IMR-90 (cell line): ENCODE measurements at regions not wholly inside any gene's neighbourhood (a gene's known extent, or its start where the extent isn't known, plus 50 kb on each side); places are given as distances from the start of the nearest gene placed in this dataset.

ENCODE experiments used
- ATAC-seq: fragments of 200-7000 bp; cut with Tn5 transposase; 2 replicates; pipeline ENCODE4 v1.9.1; 2020; ENCODE audit warnings: low read depth, mild to moderate bottlenecking, moderate library complexity
- BruUV-seq: library from RNA; stranded (reverse); fragments of 400-500 nt; replicated peaks from 2 replicates; lab custom pipeline; 2021; lab: Mats Ljungman, UMichigan
- CTCF ChIA-PET: fragments of 300-600 bp; formaldehyde crosslinking; extraction: SDS; loops from one replicate; lab custom pipeline; 2021; ENCODE audit warnings: antibody characterized with exemption; lab: Yijun Ruan, JAX
- POLR2A ChIA-PET: fragments of 300-600 bp; sonication (Branson Sonifier 250); formaldehyde crosslinking; loops from one replicate; lab custom pipeline; 2022; ENCODE audit warnings: antibody characterized with exemption; ENCODE audit not compliant: unreplicated experiment; lab: Charles Lee
- DNase-seq: peaks from one replicate; pipeline ENCODE4 v3.0.0; 2013
- H2AFZ ChIP-seq: replicated peaks from 2 replicates; pipeline ENCODE3; 2013; ENCODE audit warnings: low read length, mild to moderate bottlenecking; ENCODE audit not compliant: poor library complexity
- H2AK5ac ChIP-seq: 2 replicates; pipeline ENCODE4 v1.6.1; 2013; ENCODE audit warnings: low read depth, low read length, inconsistent platforms
- H2AK9ac ChIP-seq: replicated peaks from 2 replicates; pipeline ENCODE3; 2013; ENCODE audit warnings: mild to moderate bottlenecking, low read depth, low read length, moderate library complexity; ENCODE audit not compliant: poor library complexity
- H2BK120ac ChIP-seq: 2 replicates; pipeline ENCODE4 v1.6.1; 2013; ENCODE audit warnings: low read depth, low read length, inconsistent platforms
- H2BK15ac ChIP-seq: 3 replicates; pipeline ENCODE4 v1.6.1; 2013; ENCODE audit warnings: low read depth, low read length, inconsistent platforms
- H2BK20ac ChIP-seq: 2 replicates; pipeline ENCODE4 v1.6.1; 2013; ENCODE audit warnings: low read depth, mild to moderate bottlenecking, inconsistent platforms, low read length, moderate library complexity
- H2BK5ac ChIP-seq: 2 replicates; pipeline ENCODE4 v1.6.1; 2013; ENCODE audit warnings: mild to moderate bottlenecking, low read depth, low read length, inconsistent platforms; ENCODE audit not compliant: poor library complexity, severe bottlenecking
- H3K14ac ChIP-seq: replicated peaks from 2 replicates; pipeline ENCODE4 v1.6.1; 2013; ENCODE audit warnings: low read depth, low read length, inconsistent platforms
- H3K18ac ChIP-seq: 2 replicates; pipeline ENCODE4 v1.6.1; 2013; ENCODE audit warnings: low read depth, low read length, control low read depth
- H3K23ac ChIP-seq: 2 replicates; pipeline ENCODE4 v1.6.1; 2013; ENCODE audit warnings: low read depth, low read length, inconsistent platforms
- H3K27ac ChIP-seq: 2 replicates; pipeline ENCODE4 v1.5.1; 2013; ENCODE audit warnings: mild to moderate bottlenecking, control low read depth, low read length; ENCODE audit not compliant: insufficient read depth
- H3K27me3 ChIP-seq: 2 replicates; pipeline ENCODE4 v1.6.1; 2013; ENCODE audit warnings: low read length; ENCODE audit not compliant: control insufficient read depth, insufficient read depth
- H3K36me3 ChIP-seq: 2 replicates; pipeline ENCODE4 v1.6.1; 2013; ENCODE audit warnings: low read length, mixed read lengths; ENCODE audit not compliant: control insufficient read depth, insufficient read depth
- H3K4ac ChIP-seq: 2 replicates; pipeline ENCODE4 v1.6.1; 2013; ENCODE audit warnings: low read depth, low read length, inconsistent platforms
- H3K4me1 ChIP-seq: 2 replicates; pipeline ENCODE4 v1.6.1; 2013; ENCODE audit warnings: low read length, mixed read lengths; ENCODE audit not compliant: control insufficient read depth, insufficient read depth
- H3K4me2 ChIP-seq: 2 replicates; pipeline ENCODE4 v1.6.1; 2013; ENCODE audit warnings: low read depth, mild to moderate bottlenecking, control low read depth, low read length, moderate library complexity
- H3K4me3 ChIP-seq: 2 replicates; pipeline ENCODE4 v1.5.1; 2013; ENCODE audit warnings: low read depth, mild to moderate bottlenecking, control low read depth, low read length, moderate library complexity; ENCODE audit not compliant: insufficient read depth
- H3K56ac ChIP-seq: 2 replicates; pipeline ENCODE4 v1.6.1; 2013; ENCODE audit warnings: low read length, inconsistent platforms; ENCODE audit not compliant: insufficient read depth; ENCODE audit errors: extremely low read depth
- H3K79me1 ChIP-seq, 2 experiments: 2 replicates each; pipeline ENCODE4 v1.6.1; 2013; ENCODE audit warnings: low read length in 2 of 2, inconsistent platforms in 1 of 2, low read depth in 1 of 2
- H3K9ac ChIP-seq: 2 replicates; pipeline ENCODE4 v1.6.1; 2013; ENCODE audit warnings: low read depth, low read length, control low read depth
- H3K9me1 ChIP-seq: 2 replicates; pipeline ENCODE4 v1.6.1; 2013; ENCODE audit warnings: low read length, inconsistent platforms; ENCODE audit not compliant: insufficient read depth
- H3K9me3 ChIP-seq: 2 replicates; pipeline ENCODE4 v1.6.1; 2013; ENCODE audit warnings: low read length; ENCODE audit not compliant: control insufficient read depth, insufficient read depth
- H4K20me1 ChIP-seq: 2 replicates; pipeline ENCODE4 v1.6.1; 2013; ENCODE audit warnings: low read length, inconsistent platforms; ENCODE audit not compliant: insufficient read depth
- H4K5ac ChIP-seq: 2 replicates; pipeline ENCODE4 v1.6.1; 2013; ENCODE audit warnings: mild to moderate bottlenecking, low read depth, low read length, control low read depth
- H4K8ac ChIP-seq, 2 experiments: 2 replicates each; pipeline ENCODE4 v1.6.1; 2013; ENCODE audit warnings: low read depth in 2 of 2, low read length in 2 of 2, control low read depth in 1 of 2, inconsistent platforms in 1 of 2
- H4K91ac ChIP-seq: 2 replicates; pipeline ENCODE4 v1.6.1; 2013; ENCODE audit warnings: low read depth, low read length, inconsistent platforms; ENCODE audit not compliant: insufficient read depth
- RFX5 ChIP-seq: IDR thresholded peaks from 2 replicates; pipeline ENCODE4 v1.8.0; 2012; ENCODE audit warnings: low read depth, mild to moderate bottlenecking, low read length, moderate library complexity
- WGBS, 2 experiments: methylation state at CpG; one replicate each; pipeline versions ENCODE4 v1.1.5 to v1.1.7; 2013; ENCODE audit warnings: missing lambda C conversion rate in 2 of 2; ENCODE audit not compliant: insufficient read length in 1 of 2; ENCODE audit errors: extremely low coverage in 2 of 2; 5-methylcytosine and 5-hydroxymethylcytosine counted together
- dilution Hi-C: fragments of 300-500 bp; cut with HindIII; formaldehyde crosslinking; loops from one replicate; pipeline ENCODE4 v1.14.3; 2018; ENCODE audit warnings: low sequenced_read_pairs; ENCODE audit not compliant: unreplicated experiment
- in situ Hi-C: fragments of 300-500 bp; cut with MboI; formaldehyde crosslinking; loops from 3 replicates; pipeline ENCODE4 v1.14.3; 2019; ENCODE audit warnings: low sequenced_read_pairs, inconsistent platforms, mixed read lengths
- intact Hi-C: fragments of 100-400 bp; cut with micrococcal nuclease; formaldehyde crosslinking; loops from 2 replicates; pipeline ENCODE4 v1.10.0; 2022
- TF ChIP-seq, protein P1 (sequence below): fragments of 150-350 bp; IDR thresholded peaks from 2 replicates; pipeline ENCODE4 v1.6.1; 2017; ENCODE audit warnings: mild to moderate bottlenecking, antibody characterized with exemption, low read length, low read depth

DNA sequence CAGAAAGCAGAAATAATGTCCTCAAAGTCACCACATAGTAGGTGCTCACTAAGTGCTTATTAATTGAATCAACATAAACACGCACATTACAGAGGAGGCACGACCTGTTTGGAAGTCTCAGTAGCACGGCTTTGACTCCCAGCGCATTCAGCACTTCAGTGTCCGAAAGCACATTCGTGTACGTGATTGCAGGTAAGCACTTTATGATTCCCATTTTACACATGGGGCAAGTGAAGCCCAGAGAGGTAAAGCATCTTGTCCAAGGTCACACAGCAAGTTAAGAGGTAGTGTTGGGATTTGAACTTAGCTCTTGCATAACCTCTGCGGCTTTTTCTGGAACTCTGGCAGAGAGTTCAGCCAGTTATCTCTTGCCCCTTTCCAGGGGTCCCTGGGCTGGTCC, 85.2 kb upstream of the WNT4 start:
- Histone ChIP-seq H4K8ac (no peak overlapping the region), H3K9ac (no peak overlapping the region), H2BK120ac (no peak overlapping the region), H4K5ac (no peak overlapping the region), H3K79me1 (no peaks in the 10 kb centered on the region), H3K36me3 (no peaks in the 10 kb centered on the region), H2AFZ (no peak overlapping the region), H2BK20ac (no peak overlapping the region), H4K20me1 (no peaks in the 10 kb centered on the region), H2BK15ac (no peak overlapping the region), H4K91ac (no peak overlapping the region), H3K27ac (no peak overlapping the region), H3K4me1 (no peaks in the 10 kb centered on the region), H3K27me3 (peaks cover 46% of the 10 kb centered on the region), H2BK5ac (no peak overlapping the region), H3K23ac (no peak overlapping the region), H2AK9ac (no peak overlapping the region), H3K18ac (no peak overlapping the region), H3K56ac (no peak overlapping the region), H2AK5ac (no peak overlapping the region), H3K9me3 (peaks cover 3% of the 10 kb centered on the region), H3K4me2 (no peak overlapping the region), H3K14ac (no peak overlapping the region), H3K9me1 (no peaks in the 10 kb centered on the region), H3K4me3 (no peak overlapping the region), H3K4ac (no peak overlapping the region)
- dilution Hi-C loops: no loop called here
- in situ Hi-C loops: no loop called here
- WGBS, 2 experiments: no CpG with 5 or more reads among the region's 8 CpGs
- ChIA-PET POLR2A (no interaction called here), CTCF (no interaction called here)
- DNase-seq (no peak), ATAC-seq (no peak)
- BruUV-seq: no TSS peak
- TF ChIP-seq, protein P1, sequence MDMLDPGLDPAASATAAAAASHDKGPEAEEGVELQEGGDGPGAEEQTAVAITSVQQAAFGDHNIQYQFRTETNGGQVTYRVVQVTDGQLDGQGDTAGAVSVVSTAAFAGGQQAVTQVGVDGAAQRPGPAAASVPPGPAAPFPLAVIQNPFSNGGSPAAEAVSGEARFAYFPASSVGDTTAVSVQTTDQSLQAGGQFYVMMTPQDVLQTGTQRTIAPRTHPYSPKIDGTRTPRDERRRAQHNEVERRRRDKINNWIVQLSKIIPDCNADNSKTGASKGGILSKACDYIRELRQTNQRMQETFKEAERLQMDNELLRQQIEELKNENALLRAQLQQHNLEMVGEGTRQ: no peak
- TF ChIP-seq RFX5: no peak
- intact Hi-C loops: no loop called here
